Osteocyte (in vitro differentiated cells): ENCODE measurements at regions not wholly inside any gene's neighbourhood (a gene's known extent, or its start where the extent isn't known, plus 50 kb on each side); places are given as distances from the start of the nearest gene placed in this dataset.
A peak's percentile ranks its signal among the peaks of the same experiment; 100 is the strongest.

Source experiments
- DNase-seq: peaks from one replicate; pipeline ENCODE4 v3.0.0; 2021; ENCODE audit warnings: mixed read lengths; ENCODE audit not compliant: unreplicated experiment; ENCODE audit errors: extremely low spot score
- H3K27ac Mint-ChIP-seq: one replicate; pipeline ENCODE4 v1.8.0; 2021; ENCODE audit warnings: mild to moderate bottlenecking, mixed read lengths; ENCODE audit not compliant: unreplicated experiment
- H3K27me3 Mint-ChIP-seq: one replicate; pipeline ENCODE4 v1.8.0; 2021; ENCODE audit warnings: mixed read lengths; ENCODE audit not compliant: unreplicated experiment
- H3K36me3 Mint-ChIP-seq: one replicate; pipeline ENCODE4 v1.8.0; 2021; ENCODE audit warnings: mixed read lengths; ENCODE audit not compliant: unreplicated experiment
- H3K4me1 Mint-ChIP-seq: one replicate; pipeline ENCODE4 v1.8.0; 2021; ENCODE audit warnings: mixed read lengths; ENCODE audit not compliant: unreplicated experiment
- H3K4me3 Mint-ChIP-seq: one replicate; pipeline ENCODE4 v1.8.0; 2021; ENCODE audit warnings: mild to moderate bottlenecking, moderate library complexity, mixed read lengths; ENCODE audit not compliant: unreplicated experiment
- H3K9me3 Mint-ChIP-seq: one replicate; pipeline ENCODE4 v1.8.0; 2021; ENCODE audit warnings: mixed read lengths; ENCODE audit not compliant: unreplicated experiment
- CTCF ChIP-seq: fragments of 200-600 bp; sonication (generic); IDR thresholded peaks from 2 replicates; pipeline ENCODE4 v1.5.0; 2021; ENCODE audit warnings: antibody characterized with exemption, mild to moderate bottlenecking, moderate library complexity

- Mint-ChIP-seq H3K9me3 (no peaks in the 10 kb centered on the region), H3K4me3 (no peak overlapping the region), H3K27me3 (no peaks in the 10 kb centered on the region), H3K36me3 (no peaks in the 10 kb centered on the region), H3K27ac (peak overlapping the region; percentile 5), H3K4me1 (peaks cover 64% of the 10 kb centered on the region)
- DNase-seq: no peak
- no peak for TF ChIP-seq CTCF
Measured at GRCh38 chr15:36362509-36362915, 216.9 kb upstream of the CDIN1 start.

GRCh38 chr15:36363335-36363734 is 216.1 kb upstream of the CDIN1 start:
- DNase-seq: no peak
- H3K4me3 Mint-ChIP-seq: no peak overlapping the region
- TF ChIP-seq CTCF: no peak
- H3K36me3 Mint-ChIP-seq: no peaks in the 10 kb centered on the region
- H3K4me1 Mint-ChIP-seq: peaks cover 56% of the 10 kb centered on the region
- no peaks in the 10 kb centered on the region for H3K27me3 Mint-ChIP-seq
- no peaks in the 10 kb centered on the region for H3K9me3 Mint-ChIP-seq
- H3K27ac Mint-ChIP-seq: no peak overlapping the region

- Mint-ChIP-seq H3K27me3 (no peaks in the 10 kb centered on the region), H3K36me3 (no peaks in the 10 kb centered on the region), H3K27ac (peak overlapping the region; percentile 36), H3K9me3 (no peaks in the 10 kb centered on the region), H3K4me1 (peaks cover 48% of the 10 kb centered on the region), H3K4me3 (no peak overlapping the region)
- no peak for DNase-seq
- TF ChIP-seq CTCF: no peak
Measured at GRCh38 chr15:36364377-36364776, 215.0 kb upstream of the CDIN1 start.

GRCh38 chr15:36365963-36366362 is 213.5 kb upstream of the CDIN1 start:
- TF ChIP-seq CTCF: no peak
- Mint-ChIP-seq H3K27ac (no peak overlapping the region), H3K36me3 (no peaks in the 10 kb centered on the region), H3K4me1 (peaks cover 61% of the 10 kb centered on the region), H3K27me3 (no peaks in the 10 kb centered on the region), H3K9me3 (no peaks in the 10 kb centered on the region), H3K4me3 (no peak overlapping the region)
- DNase-seq: no peak

- Mint-ChIP-seq H3K27ac (peak overlapping the region; percentile 43), H3K36me3 (no peaks in the 10 kb centered on the region), H3K27me3 (no peaks in the 10 kb centered on the region), H3K4me1 (peaks cover 34% of the 10 kb centered on the region), H3K4me3 (no peak overlapping the region), H3K9me3 (peaks cover 1% of the 10 kb centered on the region)
- no peak for DNase-seq
- TF ChIP-seq CTCF: no peak
Measured at GRCh38 chr15:36370051-36370730, 209.2 kb upstream of the CDIN1 start.
